ENCODE measurements at regions not wholly inside any gene's neighbourhood (a gene's known extent, or its start where the extent isn't known, plus 50 kb on each side); places are given as distances from the start of the nearest gene placed in this dataset.

DNA sequence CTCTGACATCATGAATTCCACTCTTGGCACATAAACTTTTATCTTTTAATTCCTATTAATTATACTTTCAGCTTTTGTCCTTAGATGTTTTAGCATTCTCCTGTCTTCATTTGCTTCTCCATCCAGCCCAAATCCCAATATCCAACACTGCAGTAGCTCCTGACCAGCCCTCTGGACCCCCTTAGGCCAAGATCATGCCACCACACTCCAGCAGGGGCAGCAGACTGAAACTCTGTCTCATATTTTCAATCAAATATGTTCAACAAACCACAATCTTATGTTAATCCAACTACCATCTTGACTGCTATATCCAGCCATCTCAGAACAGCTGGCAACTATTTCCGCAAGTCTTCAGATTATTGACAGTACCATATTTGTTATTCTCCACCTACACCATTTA lies 315.8 kb upstream of the ROBO2 start:
- DNase-seq: no peak

DNA sequence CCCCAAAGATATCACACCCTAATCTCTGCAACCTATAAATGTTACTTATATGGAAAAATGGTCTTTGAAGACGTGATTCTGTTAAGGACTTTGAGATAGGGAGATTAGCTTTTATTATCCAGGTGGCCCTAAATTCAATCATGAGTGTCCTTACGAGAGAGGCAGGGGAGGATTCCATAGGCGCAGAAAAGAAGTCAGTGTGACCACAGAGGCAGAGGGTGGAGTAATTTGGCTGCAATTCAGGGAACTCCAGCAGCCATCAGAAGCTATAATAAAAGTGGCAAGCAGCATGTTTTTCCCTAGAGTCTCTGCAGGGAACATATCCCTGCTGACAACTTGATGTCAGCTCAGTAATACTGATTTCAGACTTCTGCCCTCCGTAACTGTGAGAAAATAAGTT lies 315.2 kb upstream of the ROBO2 start:
- no peak for DNase-seq

DNA sequence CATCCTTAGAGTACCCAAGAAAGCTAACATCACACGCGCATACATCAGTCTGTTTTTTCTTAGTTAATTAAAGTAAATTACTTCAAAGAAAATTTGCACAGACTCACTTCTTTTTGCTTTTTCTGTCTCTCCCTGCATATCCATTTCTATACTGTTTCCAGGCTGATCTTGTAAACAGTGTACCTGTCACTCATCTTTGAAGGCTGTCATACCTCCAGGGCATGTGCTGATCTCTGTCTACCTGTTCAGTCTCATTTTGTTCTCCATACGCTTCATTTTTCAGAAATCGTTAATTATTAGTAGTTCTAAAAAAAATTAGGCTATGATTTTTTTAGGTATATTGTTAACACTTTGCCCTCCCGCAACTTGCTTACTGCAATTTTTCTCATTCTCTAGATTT lies 313.9 kb upstream of the ROBO2 start:
- DNase-seq: no peak

DNA sequence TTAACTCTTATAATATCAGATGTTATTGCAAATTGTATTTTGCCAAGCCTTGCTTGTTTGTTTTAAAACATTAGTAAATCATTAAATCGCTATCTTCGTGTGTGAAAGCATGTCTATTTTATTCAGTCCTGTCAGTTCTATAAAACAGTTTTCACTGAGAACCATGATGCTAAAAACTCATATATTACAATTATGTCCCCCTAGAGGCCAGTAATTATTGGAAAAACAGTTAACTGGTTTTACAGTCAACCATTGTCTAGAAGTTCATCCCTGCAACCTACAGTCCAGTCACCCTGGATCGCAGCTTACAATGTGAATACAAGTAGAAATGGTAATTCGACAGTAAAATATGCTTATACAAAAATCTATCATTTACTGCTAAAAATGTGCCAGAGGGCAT lies 311.5 kb upstream of the ROBO2 start:
- DNase-seq: no peak

DNA sequence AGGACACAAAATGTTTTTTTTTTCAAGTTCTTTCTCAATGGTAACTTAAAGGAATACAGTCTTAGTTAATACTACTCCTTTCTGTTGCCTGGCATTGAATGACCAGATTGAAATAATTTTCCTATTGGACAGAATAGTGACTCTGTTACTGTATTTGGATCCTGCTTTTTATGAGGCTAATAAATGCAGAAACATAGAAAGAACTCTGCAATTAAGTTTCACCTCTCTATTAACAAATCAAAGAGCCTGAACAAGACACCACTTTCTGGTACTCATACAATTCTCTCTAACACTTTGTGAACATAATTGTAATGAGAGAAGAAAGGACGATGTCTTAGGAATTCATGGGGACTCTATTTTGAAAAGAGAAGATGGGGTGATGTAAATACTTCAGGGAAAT lies 308.4 kb upstream of the ROBO2 start:
- no peak for DNase-seq

DNA sequence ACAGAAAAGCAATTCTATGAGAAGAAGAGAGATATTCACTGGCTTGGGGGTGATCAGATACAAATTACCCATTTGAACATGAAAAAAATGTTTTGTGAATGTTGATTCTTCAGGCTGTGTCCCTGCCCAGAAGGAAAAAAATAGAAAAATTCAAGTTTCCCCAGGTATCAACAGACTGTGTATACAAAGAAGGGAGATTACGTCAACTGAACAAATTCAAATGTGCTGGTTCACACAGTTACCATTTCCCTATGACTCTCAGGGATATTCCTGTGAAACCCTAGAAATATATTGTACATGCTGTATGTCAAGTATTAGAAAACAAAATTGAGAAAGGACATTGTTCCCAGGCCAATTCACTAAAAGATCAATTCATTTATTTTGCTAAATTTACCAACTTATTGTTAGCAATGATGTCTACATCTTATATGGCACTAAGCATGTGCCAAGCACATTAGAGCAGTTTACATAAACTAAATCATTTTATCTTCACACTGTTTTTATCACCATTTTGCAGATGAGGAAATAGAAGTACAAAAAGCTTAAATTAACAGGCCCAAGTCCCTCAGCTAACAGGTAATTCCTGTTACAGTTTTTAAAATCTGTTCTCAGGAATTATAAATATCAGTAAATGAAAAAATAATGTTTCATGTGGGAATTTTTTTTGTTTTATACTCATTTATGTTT lies 306.7 kb upstream of the ROBO2 start:
- DNase-seq: no peak

DNA sequence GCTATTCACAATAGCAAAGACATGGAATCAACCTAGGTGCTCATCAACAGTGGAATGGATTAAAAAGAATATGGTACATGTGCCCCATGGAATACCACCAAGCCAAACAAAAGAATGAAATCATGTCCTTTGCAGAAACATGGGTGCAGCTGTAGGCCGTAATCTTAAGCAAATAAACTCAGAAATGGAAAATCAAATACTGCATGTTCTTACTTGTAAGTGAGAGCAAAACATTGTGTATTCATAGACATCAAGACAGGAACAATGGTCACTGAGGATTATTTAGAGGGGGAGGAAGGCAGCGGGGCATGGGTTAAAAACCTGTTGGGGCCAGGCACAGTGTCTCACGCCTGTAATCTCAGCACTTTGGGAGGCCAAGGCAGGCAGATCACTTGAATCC lies 304.7 kb upstream of the ROBO2 start:
- DNase-seq: no peak

DNA sequence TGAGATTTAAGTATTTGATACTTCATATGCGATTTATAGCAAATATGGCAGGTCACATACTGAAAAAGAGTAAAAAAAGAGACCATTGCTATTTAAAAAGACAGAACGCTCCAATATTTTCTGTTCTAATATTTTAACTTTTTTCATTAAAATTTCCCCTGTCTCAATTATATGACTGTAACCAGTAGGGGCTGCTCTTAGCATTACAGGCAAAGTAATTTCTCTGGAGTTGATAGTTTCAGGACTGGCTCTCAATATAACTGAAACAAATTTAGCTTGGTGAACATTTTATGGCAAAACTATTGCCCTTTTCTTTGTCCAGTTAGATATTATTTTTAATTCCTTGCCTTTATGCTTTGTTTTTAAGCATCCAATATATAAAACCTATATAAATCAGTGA lies 286.3 kb upstream of the ROBO2 start:
- DNase-seq: no peak

- no peak for DNase-seq
Measured at GRCh38 chr3:76754247-76754646, 285.7 kb upstream of the ROBO2 start.

- no peak for DNase-seq
Measured at GRCh38 chr3:76756577-76756976, 283.3 kb upstream of the ROBO2 start.

DNA sequence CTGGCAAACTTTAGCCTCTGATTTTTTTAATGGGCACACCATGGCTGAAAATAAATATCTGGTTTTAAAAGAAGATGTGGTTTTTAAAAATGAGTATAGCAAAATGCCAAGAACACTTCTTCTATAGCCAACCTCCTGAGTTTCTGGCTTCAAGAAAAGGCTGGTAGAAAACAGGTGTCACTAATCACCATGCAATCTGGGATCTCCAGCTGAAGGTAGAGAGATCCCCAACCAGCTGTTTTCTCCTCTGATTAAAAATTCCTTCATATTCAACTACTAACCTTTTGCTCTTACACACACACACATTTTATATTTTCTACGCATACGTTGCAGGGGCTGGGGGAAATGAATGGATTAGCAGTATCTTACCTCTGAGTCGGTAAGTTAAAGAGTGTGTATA lies 279.6 kb upstream of the ROBO2 start:
- no peak for DNase-seq

GRCh38 chr3:76765511-76765910 lies 274.4 kb upstream of the ROBO2 start:
- DNase-seq: no peak

DNA sequence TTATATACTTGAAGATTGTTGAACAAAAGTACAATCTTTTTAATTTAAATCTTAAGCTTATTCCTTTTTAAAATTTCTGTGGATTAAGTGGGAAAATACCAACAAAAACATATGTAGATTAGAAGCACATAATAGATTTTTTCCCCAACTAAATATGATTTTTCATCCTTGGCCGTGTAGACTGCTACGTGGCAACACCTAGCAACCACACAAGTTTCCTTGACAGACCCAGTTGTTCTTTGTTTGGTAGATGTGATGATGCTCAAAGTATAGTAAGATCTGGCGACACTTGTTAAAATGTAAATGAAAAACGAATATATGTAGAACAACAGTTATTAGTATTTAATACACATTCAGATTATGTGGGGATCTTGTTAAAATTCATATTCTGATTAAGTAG lies 271.0 kb upstream of the ROBO2 start:
- DNase-seq: no peak

GRCh38 chr3:76776927-76777326 lies 263.0 kb upstream of the ROBO2 start:
- DNase-seq: no peak

GRCh38 chr3:76788206-76788605 lies 251.7 kb upstream of the ROBO2 start:
- no peak for DNase-seq

DNA sequence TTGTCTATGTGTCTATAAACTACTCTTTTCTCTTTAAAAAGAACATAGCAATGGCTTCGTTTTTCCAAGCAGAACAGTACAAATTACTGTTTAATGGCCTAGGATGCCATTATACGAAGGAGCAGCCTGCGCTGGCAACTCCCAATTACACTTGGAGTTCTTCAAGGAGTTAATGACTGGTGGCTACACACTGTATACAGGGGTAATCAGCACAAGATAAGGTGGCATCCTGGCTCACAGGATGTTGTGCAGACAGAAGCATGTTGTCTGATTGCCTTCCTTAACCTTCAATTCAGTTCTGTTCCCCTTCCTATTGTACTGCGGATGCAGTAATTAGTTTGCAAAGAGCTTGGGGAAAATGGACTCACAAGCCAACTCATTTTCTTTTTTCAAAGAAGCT lies 250.7 kb upstream of the ROBO2 start:
- no peak for DNase-seq

- no peak for DNase-seq
Measured at GRCh38 chr3:76811418-76811817, 228.5 kb upstream of the ROBO2 start.

DNA sequence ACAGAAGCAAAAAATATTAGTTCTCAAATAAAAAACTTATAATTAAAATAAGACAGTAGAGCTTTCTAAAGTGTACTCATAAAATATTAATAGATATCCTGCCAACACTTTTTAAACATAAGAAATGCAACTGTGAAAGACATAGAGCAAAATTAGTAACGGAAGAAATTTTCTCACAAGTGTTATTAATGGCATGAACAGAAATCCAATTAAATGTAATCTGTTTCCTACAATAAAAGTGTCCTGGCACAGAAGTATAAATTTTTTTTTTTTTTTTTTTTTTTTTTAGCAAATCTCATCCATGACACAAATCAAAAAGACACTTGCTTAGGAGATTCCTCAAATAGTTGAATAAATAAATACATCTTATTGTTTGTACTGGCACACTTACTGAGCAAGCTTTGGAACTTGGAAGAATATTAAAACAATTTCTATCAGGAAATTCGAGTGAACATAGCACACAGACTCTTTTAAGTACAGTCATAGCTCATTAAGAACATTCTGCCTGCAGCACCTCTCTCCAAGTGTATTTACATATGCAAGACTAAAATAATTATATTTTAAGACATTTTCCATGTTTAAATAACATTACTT lies 227.2 kb upstream of the ROBO2 start:
- DNase-seq: no peak

DNA sequence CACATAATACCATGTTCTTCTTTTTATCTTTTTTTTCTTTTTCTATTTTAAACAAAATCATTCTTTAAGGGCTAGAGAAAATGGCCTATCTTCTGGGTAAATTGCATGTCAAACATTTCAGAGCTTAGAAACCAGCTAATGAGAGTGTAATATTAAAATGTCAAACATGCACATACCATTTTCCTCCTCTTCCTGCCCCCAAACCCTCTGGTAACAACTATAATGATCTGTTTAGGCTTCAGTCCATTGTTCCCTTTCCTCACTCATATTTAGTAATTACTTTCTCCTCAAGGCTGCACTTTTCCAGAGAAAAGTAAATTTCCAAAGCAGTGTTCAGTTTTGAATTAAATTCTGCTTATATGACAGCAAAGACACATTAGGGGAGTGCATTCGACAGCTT lies 224.3 kb upstream of the ROBO2 start:
- DNase-seq: no peak

GRCh38 chr3:76820481-76820880 lies 219.4 kb upstream of the ROBO2 start:
- no peak for DNase-seq

- no peak for DNase-seq
Measured at GRCh38 chr3:76824658-76825240, 215.2 kb upstream of the ROBO2 start.

- DNase-seq: no peak
Measured at GRCh38 chr3:76826861-76827260, 213.0 kb upstream of the ROBO2 start.

DNA sequence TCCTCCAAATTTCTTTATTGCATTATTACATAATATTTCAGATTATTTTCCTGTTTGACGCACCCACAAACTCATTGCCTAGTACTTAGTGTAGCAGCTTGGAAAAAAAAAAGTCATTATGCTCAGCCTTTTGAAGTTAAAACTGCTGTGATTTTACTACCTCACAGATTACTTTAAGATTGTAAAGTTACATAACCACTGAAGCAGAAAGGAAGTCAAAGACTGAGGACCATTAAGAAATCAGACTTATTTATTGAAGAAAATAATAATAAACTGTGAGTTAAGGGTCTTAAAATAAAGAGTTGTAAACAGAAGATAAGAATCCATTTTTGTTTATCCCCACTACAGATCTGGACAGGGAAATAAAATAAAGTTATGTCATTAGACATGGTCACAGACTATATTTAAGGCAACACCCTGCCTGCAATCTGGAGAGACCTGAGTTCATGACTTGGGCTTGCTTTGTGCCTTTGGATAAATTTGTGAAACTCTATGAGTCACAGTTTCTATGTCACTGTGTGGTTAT lies 212.1 kb upstream of the ROBO2 start:
- DNase-seq: no peak

GRCh38 chr3:76834657-76835056 lies 205.2 kb upstream of the ROBO2 start:
- DNase-seq: no peak

GRCh38 chr3:76841747-76842146 lies 198.2 kb upstream of the ROBO2 start:
- no peak for DNase-seq
